ENCODE measurements at regions not wholly inside any gene's neighbourhood (a gene's known extent, or its start where the extent isn't known, plus 50 kb on each side); places are given as distances from the start of the nearest gene placed in this dataset.
"Not testable (repeated sequence)": the region's sequence is repeated elsewhere in the genome, so short reads cannot be mapped to it uniquely, and the experiment has no call there.

DNA sequence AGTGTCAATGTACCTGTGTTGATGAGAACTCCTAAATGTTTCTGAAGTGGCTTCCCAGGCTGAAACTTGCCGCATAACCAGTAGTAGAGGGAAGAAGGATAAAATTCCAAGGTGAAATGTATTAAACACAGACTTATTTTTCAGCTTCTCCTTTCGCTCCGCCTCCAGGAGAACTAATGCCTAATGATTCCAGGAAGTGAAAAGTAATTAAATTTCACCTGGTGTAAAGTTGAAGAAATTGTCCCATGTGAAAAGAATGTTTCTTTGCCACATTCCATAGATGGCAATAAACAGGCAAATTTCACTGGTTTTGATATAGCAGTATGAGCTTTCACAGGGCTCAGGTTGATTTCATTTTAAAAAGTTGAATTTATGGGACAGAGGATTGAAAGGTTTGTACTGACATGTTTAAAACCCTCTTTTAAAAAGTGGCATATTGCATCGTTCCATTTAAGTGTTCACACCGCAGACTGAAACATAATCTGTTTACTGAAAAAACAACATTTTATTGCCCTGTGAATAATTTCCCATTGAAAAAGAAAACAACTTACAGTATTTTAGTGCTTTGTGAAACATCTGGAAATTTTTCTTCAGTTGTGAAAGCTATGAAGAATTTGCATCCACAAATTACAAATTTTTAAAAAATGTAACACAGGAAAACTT is 453.4 kb upstream of the NFE2L3 start:
- Histone ChIP-seq H3K4me1 (no peaks in the 10 kb centered on the region), H3K27ac (no peak overlapping the region), H3K4me3 (no peak overlapping the region), H3K27me3 (no peaks in the 10 kb centered on the region), H3K9me3 (no peaks in the 10 kb centered on the region), H3K36me3 (no peaks in the 10 kb centered on the region)
- no peak for ATAC-seq
- intact Hi-C loops (cut with DNase I), result no loop called here
- no peak for DNase-seq
- 85% methylated on average over 5 of the region's 5 CpGs for WGBS (ENCODE audit: insufficient coverage, low coverage, low lambda C conversion rate, missing lambda C conversion rate)
- TF ChIP-seq POLR2A (IDR thresholded peaks at IDR 0.05), result no peak
- TF ChIP-seq, protein P1, sequence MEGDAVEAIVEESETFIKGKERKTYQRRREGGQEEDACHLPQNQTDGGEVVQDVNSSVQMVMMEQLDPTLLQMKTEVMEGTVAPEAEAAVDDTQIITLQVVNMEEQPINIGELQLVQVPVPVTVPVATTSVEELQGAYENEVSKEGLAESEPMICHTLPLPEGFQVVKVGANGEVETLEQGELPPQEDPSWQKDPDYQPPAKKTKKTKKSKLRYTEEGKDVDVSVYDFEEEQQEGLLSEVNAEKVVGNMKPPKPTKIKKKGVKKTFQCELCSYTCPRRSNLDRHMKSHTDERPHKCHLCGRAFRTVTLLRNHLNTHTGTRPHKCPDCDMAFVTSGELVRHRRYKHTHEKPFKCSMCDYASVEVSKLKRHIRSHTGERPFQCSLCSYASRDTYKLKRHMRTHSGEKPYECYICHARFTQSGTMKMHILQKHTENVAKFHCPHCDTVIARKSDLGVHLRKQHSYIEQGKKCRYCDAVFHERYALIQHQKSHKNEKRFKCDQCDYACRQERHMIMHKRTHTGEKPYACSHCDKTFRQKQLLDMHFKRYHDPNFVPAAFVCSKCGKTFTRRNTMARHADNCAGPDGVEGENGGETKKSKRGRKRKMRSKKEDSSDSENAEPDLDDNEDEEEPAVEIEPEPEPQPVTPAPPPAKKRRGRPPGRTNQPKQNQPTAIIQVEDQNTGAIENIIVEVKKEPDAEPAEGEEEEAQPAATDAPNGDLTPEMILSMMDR (IDR thresholded peaks at IDR 0.05), result no peak

DNA sequence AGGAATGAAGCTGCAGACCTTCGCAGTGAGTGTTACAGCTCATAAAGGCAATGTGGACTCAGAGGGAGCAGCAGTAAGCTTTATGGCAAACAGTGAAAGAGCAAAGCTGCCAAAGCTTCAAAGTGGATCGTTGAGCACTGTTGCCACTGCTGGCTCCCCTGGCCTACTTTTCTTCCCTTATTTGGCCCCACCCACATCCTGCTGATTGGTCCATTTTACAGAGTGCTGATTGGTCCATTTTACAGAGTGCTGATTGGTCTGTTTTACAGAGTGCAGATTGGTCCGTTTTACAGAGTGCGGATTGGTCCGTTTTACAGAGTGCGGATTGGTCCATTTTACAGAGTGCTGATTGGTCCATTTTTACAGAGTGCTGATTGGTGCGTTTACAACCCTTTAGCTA is 451.9 kb upstream of the NFE2L3 start:
- ATAC-seq; H3K4me3 ChIP-seq; H3K4me1 ChIP-seq; DNase-seq; H3K27ac ChIP-seq; H3K27me3 ChIP-seq; H3K9me3 ChIP-seq; intact Hi-C loops (cut with DNase I); H3K36me3 ChIP-seq: not testable (repeated sequence)
- WGBS (ENCODE audit: insufficient coverage, low coverage, low lambda C conversion rate, missing lambda C conversion rate), result 74% methylated on average over 6 of the region's 7 CpGs

DNA sequence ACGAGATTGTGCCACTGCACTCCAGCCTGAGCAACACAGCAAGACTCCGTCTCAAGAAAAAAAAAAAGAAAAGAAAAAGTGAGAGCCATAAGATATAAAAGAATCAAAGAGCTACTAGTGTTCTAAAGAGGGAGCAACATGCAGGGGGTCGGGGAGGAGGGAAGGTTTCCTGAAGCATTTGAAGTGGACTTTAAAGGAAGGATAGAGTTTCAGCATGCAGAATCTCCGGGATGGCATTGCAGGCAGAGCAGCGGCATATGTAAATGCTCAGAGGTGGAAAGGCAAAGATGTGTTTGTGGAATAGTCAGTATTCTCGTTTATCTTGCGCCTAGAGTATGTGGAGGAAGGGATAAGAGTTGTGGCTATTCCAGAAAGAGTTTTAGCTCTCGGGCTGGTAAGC is 447.6 kb upstream of the NFE2L3 start:
- TF ChIP-seq, protein P1 (IDR thresholded peaks at IDR 0.05), result no peak
- no peak for TF ChIP-seq POLR2A (IDR thresholded peaks at IDR 0.05)
- Histone ChIP-seq H3K27ac (no peak overlapping the region), H3K4me3 (no peak overlapping the region), H3K9me3 (no peaks in the 10 kb centered on the region), H3K27me3 (no peaks in the 10 kb centered on the region), H3K4me1 (no peaks in the 10 kb centered on the region), H3K36me3 (no peaks in the 10 kb centered on the region)
- intact Hi-C loops (cut with DNase I), result no loop called here
- DNase-seq, result no peak
- ATAC-seq, result no peak
- WGBS (ENCODE audit: insufficient coverage, low coverage, low lambda C conversion rate, missing lambda C conversion rate), result 64% methylated on average over 7 of the region's 8 CpGs

DNA sequence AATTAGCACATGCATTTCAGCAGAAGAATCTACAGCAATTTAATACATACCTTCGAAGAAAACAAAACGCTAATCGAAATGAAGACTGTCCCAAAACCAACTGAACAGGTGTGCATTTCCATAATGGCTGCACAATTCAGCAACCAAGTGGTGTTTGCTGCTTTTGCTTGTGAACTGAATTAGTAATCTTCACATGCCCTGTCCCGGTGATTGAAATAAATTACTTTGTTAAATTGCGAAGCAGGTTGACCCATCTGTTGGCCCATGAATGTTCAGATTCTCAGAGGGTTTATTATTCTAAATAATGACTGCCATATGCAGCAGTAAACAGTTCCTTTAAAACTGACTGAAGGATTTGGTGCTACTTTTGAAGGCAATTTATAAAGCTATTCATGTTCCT is 445.2 kb upstream of the NFE2L3 start:
- DNase-seq (no peak), ATAC-seq (no peak)
- H3K27me3 ChIP-seq, result no peaks in the 10 kb centered on the region
- no peaks in the 10 kb centered on the region for H3K4me1 ChIP-seq
- no peaks in the 10 kb centered on the region for H3K36me3 ChIP-seq
- 63% methylated on average over 5 of the region's 5 CpGs for WGBS (ENCODE audit: insufficient coverage, low coverage, low lambda C conversion rate, missing lambda C conversion rate)
- H3K9me3 ChIP-seq, result no peaks in the 10 kb centered on the region
- intact Hi-C loops (cut with DNase I), result no loop called here
- no peak overlapping the region for H3K27ac ChIP-seq
- no peak overlapping the region for H3K4me3 ChIP-seq
- no peak for TF ChIP-seq POLR2A (IDR thresholded peaks at IDR 0.05)

DNA sequence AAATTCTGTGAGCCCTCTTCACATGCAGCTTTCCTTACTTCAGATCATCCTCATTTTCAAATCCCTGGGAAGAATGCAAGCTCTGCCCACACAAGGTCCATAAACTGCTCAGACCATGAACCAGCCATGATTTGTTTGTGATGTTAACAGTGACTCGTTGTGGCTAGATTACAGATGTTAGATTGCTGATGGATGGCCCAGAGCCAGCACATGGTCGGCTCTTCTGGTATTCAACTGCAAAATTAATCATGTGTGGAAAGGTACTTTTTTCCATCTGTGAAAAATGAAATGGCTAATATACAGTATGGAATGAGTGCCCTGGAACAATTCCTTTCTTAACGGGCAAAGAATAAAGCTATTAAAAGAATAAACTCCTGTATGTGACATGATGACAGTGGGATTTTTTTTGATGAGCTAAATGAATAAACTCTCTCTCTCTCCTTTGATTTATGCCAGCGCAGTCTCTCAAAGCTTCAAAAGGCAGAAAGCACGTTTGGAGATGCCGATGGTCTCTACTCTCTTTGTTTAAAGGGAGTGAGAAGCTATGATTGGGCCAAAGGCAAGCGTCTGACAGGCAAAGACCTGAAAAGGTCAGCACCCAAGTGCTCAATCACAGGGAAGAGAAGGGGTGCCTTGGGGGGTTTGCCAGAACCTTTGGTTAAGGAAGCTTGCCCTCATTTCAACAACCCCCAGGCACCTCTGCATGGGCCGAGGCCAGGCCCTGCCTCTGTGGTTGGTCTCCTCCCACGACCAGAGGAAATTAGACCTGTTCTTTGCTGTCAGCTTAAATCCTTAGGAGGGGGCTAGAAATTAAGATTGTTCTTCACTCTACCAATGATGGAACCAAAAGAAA is 444.0 kb upstream of the NFE2L3 start:
- Histone ChIP-seq H3K4me3 (no peak overlapping the region), H3K36me3 (no peaks in the 10 kb centered on the region), H3K27ac (no peak overlapping the region), H3K27me3 (no peaks in the 10 kb centered on the region), H3K4me1 (no peaks in the 10 kb centered on the region), H3K9me3 (no peaks in the 10 kb centered on the region)
- DNase-seq, result no peak
- intact Hi-C loops (cut with DNase I), result no loop called here
- WGBS (ENCODE audit: insufficient coverage, low coverage, low lambda C conversion rate, missing lambda C conversion rate), result 31% methylated on average over 8 of the region's 9 CpGs
- no peak for ATAC-seq
- TF ChIP-seq, protein P1 (IDR thresholded peaks at IDR 0.05), result no peak
- no peak for TF ChIP-seq POLR2A (IDR thresholded peaks at IDR 0.05)
